ENCODE measurements at regions not wholly inside any gene's neighbourhood (a gene's known extent, or its start where the extent isn't known, plus 50 kb on each side); places are given as distances from the start of the nearest gene placed in this dataset.
"Not testable (repeated sequence)": the region's sequence is repeated elsewhere in the genome, so short reads cannot be mapped to it uniquely, and the experiment has no call there.

- DNase-seq: no peak
These were observed 488.1 kb upstream of the ARX start for GRCh38 chrX:25503826-25504225.

DNA sequence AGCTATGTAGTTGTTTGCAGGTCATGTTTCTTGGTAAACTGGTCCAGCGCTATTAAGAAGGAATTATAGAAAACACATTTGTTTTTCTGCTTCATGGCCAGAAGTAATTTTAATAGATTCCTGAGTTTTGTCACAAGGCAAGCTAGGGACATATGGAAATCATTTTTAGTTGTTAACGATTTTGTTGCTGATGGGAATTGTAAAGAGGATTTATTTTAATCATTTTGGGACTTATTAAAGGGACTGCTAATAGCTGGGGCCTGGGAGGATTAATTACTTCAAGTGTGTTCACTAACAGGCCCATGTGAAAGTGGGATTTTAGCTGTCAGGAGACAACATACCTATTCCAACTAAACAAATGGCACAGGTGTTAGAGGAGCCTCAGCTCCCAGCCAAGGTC, 492.0 kb upstream of the ARX start:
- DNase-seq: no peak

DNA sequence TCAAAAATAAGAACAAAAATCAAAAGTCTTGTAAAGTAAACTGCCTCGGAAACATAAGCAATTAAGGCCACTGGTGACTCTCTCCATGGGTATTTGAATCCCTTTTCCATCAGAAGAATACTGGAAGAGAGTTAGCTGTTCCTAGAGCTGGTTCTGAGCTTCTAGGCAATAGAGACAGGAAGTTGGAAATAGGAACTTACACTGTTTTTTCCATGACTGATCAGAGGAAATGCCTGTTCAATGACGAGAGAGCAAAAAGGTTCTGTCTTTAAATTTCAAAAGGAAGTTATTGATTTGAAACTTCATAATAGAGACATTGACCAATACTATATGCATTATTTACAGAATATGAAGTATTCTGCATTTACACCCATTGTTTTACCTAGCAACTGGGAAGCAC, 503.5 kb upstream of the ARX start:
- DNase-seq: no peak

DNA sequence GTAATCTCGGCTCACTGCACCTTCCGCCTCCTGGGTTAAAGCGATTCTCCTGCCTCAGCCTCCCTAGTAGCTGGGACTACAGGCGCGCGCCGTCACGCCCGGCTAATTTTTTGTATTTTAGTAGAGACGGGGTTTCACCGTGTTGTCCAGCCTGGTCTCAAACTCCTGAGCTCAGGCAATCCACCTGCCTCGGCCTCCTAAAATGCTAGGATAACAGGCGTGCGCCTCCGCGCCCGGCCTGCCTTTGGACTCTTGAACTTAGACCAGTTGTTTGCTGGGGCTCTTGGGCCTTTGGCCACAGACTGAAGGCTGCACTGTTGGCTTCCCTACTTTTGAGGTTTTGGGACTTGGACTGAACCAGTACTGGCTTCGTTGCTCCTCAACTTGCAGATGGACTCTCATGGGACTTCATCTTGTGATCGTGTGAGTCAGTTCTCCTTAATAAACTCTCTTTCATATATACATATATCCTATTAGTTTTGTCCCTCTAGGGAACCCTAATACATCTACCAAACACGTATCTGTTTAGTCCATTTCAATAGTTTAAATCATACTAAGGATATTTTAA, 506.8 kb upstream of the ARX start:
- DNase-seq: not testable (repeated sequence)

- peak; percentile 45 for DNase-seq
These were observed 508.1 kb upstream of the ARX start for GRCh38 chrX:25523574-25524540.

DNA sequence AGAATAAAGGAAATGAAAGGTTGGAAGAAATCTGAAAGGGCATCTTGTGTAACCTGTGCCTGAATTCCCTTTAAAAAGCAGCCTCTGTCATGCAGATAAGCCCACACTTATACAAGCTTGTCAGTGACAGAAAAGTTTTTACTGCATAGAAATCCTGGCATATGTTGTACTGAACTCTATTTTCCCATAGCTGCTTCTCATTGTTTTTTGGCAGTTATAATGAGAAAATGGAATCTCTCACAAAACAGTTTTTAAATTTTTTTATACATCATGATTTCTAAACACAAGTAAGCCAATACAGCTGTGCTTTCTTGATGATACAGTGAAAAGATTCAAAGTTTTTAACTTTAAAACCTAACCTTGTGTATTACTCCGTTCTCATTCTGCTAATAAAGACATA, 511.4 kb upstream of the ARX start:
- no peak for DNase-seq

DNA sequence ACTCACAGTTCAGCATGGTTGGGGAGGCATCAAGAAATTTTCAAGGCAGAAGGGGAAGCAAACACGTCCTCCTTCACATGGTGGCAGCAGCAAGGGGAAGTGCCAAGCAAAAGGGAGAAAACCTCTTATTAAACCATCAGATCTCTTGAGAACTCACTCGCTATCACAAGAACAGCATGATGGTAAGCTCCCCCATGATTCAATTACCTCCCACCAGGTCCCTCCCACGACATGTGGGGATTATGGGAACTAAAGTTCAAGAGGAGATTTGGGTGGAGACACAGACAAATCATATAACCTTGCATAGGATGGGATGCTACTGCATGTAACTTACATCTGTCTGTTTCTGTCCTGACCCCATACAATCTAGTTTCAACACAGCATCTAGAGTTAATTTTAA, 511.8 kb upstream of the ARX start:
- no peak for DNase-seq

- DNase-seq: no peak
These were observed 515.3 kb upstream of the ARX start for GRCh38 chrX:25531096-25531495.

GRCh38 chrX:25534091-25534490, 518.3 kb upstream of the ARX start:
- no peak for DNase-seq

GRCh38 chrX:25536307-25536970, 520.7 kb upstream of the ARX start:
- no peak for DNase-seq

DNA sequence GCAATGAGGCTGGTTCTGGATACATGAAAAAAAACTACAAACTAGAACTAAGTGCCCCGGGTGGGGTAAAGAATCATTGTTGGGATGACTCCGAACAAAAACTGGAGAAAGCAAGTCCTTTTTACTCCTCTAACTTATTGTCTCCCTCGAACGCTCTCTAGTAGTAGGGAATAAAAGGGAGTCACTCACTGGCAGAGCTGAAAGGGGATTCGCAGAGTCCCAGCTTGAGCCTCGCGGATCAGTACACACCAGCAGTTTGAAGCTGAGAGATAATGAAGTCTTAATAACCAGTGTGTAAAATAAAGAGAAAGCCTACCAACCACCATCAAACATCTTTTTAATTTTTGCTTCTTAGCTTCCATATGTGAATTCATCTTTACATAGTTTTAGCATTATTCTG, 521.9 kb upstream of the ARX start:
- DNase-seq: no peak

DNA sequence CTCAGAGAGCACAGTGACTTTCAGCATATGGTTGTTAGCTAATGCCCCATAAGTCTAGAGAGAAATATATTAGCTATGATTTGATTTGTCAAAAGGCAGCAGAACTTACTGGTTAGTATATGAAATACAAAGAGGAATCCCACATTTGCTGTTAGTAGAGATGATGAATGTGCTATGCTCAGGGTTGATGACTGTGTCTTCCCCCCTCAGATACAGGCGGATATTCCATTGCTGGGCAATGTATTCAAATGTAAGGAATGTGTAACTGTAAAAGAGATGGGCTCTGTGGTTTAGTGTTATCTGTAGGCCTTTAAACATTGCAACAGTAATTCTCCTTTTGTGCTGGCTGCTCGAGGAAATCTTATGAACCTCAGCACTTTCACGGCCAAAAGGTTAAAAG, 528.9 kb upstream of the ARX start:
- DNase-seq: no peak

GRCh38 chrX:25548811-25549210, 533.0 kb upstream of the ARX start:
- DNase-seq: no peak

DNA sequence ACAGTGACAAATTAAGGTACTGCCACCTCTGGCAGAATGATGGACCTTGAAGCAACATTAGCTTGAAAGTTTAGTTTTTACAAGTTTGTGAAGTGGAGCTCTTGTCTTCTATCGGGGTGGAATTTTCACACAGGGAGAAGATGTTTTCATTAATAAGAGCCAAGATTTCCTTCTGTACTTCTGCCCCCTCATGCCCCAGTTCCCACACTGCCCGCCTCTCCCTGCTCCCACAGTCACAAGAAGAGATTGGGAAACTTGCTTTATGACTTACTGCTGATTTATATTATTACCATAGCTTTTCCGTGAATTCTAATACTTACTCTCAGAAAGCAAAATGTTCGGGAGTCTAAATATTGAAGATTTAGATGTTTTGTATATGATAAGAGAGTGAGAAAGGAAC, 539.8 kb upstream of the ARX start:
- DNase-seq: no peak

- no peak for DNase-seq
These were observed 542.4 kb upstream of the ARX start for GRCh38 chrX:25558137-25558536.

GRCh38 chrX:25561190-25561589, 545.4 kb upstream of the ARX start:
- no peak for DNase-seq

GRCh38 chrX:25573631-25574030, 557.9 kb upstream of the ARX start:
- no peak for DNase-seq

DNA sequence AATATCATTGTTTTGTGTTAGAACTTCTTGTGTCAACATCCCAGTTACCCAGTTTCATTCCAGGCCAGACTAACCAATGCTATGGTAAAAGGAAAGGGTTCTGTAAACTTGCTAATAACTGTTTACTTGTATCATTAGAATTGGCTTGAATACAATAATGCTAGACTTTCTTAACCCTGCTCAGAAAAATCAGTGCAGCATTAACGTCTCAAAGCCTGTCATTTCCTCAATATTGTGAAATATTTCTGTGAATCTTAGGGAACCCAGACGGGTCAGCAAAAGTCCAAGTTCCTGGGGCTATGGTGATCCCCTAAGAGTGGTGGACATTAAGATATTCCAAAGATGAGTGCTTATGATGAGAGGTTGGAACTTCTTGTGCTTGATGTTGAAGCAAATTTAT, 541.2 kb upstream of the MAGEB18 start:
- no peak for DNase-seq

- no peak for DNase-seq
These were observed 540.6 kb upstream of the MAGEB18 start for GRCh38 chrX:25597551-25597950.

GRCh38 chrX:25599061-25599460, 539.1 kb upstream of the MAGEB18 start:
- no peak for DNase-seq

DNA sequence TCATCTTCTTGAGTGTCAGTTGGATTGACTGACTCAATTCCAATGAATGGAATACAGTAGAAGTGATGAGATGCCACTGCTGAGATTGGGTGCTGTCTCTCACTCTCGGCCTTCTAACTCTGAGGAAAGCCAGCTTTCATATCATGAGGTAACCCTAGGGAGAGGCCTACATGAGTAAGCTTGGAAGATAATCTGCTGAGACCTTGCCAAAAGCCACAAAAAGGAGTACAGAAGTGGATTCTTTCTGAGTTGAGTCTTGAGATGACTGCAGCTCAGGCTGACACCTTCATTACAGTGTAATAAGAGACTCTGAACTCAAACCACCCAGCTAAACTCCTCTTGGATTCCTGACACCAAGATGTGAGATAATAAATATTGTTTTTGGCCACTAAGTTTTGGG, 537.4 kb upstream of the MAGEB18 start:
- DNase-seq: no peak

DNA sequence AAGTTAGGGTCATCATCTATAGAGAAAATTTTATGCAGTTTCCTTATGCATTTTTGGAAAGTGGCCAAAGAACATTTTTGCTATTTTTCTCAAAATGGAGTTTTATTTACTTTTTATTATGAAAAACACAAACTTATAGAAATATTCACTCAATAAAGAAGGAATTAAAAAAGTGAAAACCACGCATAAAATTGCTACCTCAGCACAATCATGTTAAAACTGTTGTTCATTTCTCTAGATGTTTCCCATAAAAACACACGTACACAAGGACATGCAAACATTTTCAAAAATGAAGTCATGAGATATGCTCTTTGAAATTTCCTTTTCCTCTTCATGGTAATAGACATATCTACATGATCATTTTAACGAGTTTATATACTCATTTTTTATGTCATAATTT, 536.8 kb upstream of the MAGEB18 start:
- no peak for DNase-seq

GRCh38 chrX:25618248-25618647, 519.9 kb upstream of the MAGEB18 start:
- DNase-seq: no peak

DNA sequence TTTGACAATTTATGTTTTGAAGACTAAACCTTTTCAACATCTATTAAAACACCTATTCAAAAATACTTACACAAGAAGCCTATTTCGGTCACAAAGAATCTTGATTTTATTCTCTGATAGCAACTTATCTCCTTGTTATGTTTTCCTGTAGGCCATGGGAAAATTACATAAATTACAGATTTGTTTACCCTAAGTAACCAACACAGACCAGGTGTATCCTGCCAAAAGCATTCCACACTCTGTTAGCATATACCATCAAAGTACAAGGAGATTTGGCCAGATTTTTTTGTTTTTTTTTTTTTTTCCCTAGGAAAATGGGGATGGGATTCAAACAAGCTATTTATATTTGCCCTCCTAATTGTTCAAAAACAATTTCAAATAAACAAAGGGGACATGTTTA, 497.9 kb upstream of the MAGEB18 start:
- DNase-seq: no peak

All from femur (tissue), 1 donor.